Hepatocyte (in vitro differentiated cells): ENCODE measurements at regions not wholly inside any gene's neighbourhood (a gene's known extent, or its start where the extent isn't known, plus 50 kb on each side); places are given as distances from the start of the nearest gene placed in this dataset.

Experiments
- EZH2phosphoT487 ChIP-seq: fragments of 200-600 bp; sonication (generic); IDR thresholded peaks from one replicate; pipeline ENCODE4 v1.6.1; 2018; ENCODE audit warnings: antibody characterized with exemption, mild to moderate bottlenecking, low read depth, moderate library complexity; ENCODE audit not compliant: unreplicated experiment, severe bottlenecking
- TF ChIP-seq, protein P1 (sequence below): fragments of 200-600 bp; sonication (generic); IDR thresholded peaks from 2 replicates; pipeline ENCODE4 v1.5.1; 2016; ENCODE audit warnings: antibody characterized with exemption, mild to moderate bottlenecking; ENCODE audit not compliant: poor library complexity

DNA sequence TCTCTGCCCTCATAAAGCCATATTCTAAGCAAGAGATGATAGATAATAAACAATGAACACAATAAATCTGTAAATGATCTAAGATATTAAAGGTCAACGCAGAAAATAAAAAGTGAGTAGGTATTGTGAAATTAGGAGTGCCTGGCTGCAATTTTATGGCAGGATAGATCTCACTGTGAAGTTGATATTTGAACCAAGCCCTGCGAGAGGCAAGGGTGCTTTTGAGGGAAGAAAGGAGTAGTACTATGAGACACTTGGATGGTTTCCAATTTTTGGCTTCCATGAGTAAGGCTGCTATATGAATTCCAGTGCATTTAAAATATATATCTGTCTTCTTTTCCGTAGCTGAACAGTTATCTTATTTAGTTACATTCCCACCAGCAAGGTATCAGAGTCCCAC lies 720.0 kb upstream of the CNTN5 start:
- TF ChIP-seq, protein P1, sequence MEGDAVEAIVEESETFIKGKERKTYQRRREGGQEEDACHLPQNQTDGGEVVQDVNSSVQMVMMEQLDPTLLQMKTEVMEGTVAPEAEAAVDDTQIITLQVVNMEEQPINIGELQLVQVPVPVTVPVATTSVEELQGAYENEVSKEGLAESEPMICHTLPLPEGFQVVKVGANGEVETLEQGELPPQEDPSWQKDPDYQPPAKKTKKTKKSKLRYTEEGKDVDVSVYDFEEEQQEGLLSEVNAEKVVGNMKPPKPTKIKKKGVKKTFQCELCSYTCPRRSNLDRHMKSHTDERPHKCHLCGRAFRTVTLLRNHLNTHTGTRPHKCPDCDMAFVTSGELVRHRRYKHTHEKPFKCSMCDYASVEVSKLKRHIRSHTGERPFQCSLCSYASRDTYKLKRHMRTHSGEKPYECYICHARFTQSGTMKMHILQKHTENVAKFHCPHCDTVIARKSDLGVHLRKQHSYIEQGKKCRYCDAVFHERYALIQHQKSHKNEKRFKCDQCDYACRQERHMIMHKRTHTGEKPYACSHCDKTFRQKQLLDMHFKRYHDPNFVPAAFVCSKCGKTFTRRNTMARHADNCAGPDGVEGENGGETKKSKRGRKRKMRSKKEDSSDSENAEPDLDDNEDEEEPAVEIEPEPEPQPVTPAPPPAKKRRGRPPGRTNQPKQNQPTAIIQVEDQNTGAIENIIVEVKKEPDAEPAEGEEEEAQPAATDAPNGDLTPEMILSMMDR, result no peak
- no peak for TF ChIP-seq EZH2phosphoT487
